Muscle layer of duodenum (tissue), 2 donors: ENCODE measurements at regions not wholly inside any gene's neighbourhood (a gene's known extent, or its start where the extent isn't known, plus 50 kb on each side); places are given as distances from the start of the nearest gene placed in this dataset.

Experiments
- H3K27ac ChIP-seq: one replicate; pipeline ENCODE4 v1.7.0; 2013; ENCODE audit warnings: mild to moderate bottlenecking, low read length
- H3K27me3 ChIP-seq: one replicate; pipeline ENCODE4 v1.7.0; 2013; ENCODE audit warnings: low read depth, mild to moderate bottlenecking, control low read depth, low read length
- H3K36me3 ChIP-seq, 2 donors: one replicate each; pipeline ENCODE4 v1.7.0; 2013; ENCODE audit warnings: low read length in 2 of 2, control low read depth in 1 of 2, mild to moderate bottlenecking in 1 of 2; ENCODE audit not compliant: insufficient read depth in 2 of 2, control insufficient read depth in 1 of 2
- H3K4me1 ChIP-seq, 2 donors: one replicate each; pipeline ENCODE4 v1.7.0; 2013; ENCODE audit warnings: low read length in 2 of 2, mild to moderate bottlenecking in 2 of 2, control low read depth in 1 of 2, moderate library complexity in 1 of 2; ENCODE audit not compliant: insufficient read depth in 2 of 2, control insufficient read depth in 1 of 2
- H3K4me3 ChIP-seq, 2 donors: one replicate each; pipeline ENCODE4 v1.7.0; 2013; ENCODE audit warnings: low read length in 2 of 2, low read depth in 1 of 2, mild to moderate bottlenecking in 1 of 2
- H3K9me3 ChIP-seq, 2 donors: one replicate each; pipeline ENCODE4 v1.7.0; 2013; ENCODE audit warnings: low read length in 2 of 2, control low read depth in 1 of 2, mild to moderate bottlenecking in 1 of 2; ENCODE audit not compliant: control insufficient read depth in 1 of 2
- donor health status: healthy.

DNA sequence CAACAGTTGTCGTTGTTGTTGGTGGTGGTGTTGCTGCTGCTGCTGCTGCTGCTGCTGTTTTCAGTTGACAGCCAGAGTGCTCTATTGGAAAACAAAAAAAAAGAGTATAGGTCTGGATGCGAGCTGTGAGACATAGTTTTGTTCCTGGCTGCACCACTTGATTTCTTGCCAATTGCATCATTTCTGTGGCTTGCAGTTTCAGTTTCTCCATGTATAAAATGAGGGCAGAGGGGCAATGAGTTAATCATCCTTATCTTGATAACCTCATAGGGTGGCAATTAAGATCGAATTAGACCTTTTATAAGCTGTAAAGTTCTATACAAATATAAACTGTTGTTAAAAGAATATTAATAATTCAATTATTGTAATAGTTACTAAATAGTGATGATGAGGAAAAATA lies 156.7 kb downstream of the DMRTA2 start:
- H3K27ac ChIP-seq = no peak overlapping the region

DNA sequence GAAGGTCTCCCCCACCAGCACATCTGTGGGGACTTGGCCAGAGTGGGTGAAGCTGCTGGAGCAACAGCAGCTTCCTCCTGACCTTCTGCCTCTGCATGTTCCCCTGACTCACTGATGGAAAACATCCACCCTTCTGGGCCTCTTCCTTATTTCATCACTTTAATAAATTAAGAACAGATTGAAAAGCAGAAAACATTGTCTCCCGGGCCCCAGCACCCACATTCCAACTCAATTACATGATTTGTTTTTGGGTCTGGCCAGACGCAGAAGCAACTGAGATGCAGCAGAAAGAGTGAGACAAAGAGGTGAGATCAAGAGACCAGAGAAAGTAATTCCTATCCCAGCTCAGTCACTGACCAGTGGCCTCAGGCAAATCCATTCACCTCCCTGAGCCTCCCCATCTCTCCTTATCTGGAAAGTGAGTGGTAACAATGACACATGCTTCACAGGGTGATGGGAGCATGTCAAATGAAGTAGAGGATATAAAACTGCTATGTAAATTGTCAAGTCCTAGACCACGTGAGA lies 157.1 kb downstream of the ELAVL4 start:
- Histone ChIP-seq H3K9me3 (no peaks in the 10 kb centered on the region), H3K27ac (peak overlapping the region; percentile 2), H3K27me3 (no peaks in the 10 kb centered on the region), H3K4me1 (no peaks in the 10 kb centered on the region), H3K4me3 (no peak overlapping the region), H3K36me3 (no peaks in the 10 kb centered on the region)

More for the DNA sequence above, 156.7 kb downstream of the DMRTA2 start:
- no peaks in the 10 kb centered on the region for H3K9me3 ChIP-seq
- H3K4me1 ChIP-seq = no peaks in the 10 kb centered on the region
- H3K36me3 ChIP-seq = no peaks in the 10 kb centered on the region
- H3K27me3 ChIP-seq = no peaks in the 10 kb centered on the region
- no peak overlapping the region for H3K4me3 ChIP-seq

DNA sequence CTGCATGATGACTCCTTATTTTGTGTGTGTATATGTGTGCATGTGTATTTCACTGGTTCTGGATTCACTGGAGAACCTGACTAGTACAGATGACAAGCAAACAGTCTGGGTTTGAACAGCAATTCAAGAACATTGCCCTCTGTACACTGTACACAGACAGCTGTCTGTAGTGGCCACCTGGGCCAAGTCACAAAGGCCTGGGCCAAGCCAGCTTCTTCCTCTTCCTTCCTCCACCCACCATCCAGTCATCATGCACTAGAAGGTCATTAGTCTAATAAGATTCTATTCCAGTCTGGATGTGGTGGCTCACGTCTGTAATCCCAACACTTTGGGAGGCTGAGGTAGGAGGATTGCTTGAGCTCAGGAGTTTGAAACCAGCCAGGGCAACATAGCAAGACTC lies 155.9 kb downstream of the ELAVL4 start:
- Histone ChIP-seq H3K27ac (no peak overlapping the region), H3K4me3 (no peak overlapping the region), H3K27me3 (no peaks in the 10 kb centered on the region), H3K4me1 (no peaks in the 10 kb centered on the region), H3K36me3 (no peaks in the 10 kb centered on the region), H3K9me3 (no peaks in the 10 kb centered on the region)

DNA sequence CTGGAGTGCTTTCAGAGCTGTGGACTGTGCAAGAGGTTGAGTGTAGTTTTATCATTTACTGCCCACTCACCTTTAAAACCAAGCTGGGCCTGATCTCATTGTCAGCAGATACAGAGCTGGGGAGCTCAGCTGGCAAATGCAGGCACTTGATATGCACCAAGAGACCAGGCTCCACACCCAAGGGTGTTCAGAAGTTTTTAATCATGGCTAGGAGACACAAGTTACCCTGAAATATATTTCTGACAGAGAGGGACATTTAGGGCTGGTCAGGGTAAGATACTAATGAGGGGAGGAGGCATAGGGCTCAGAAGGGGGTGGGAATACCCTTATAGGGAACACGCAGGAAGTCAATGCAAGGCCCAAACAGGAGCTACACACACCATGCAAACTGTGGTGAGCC lies 153.7 kb downstream of the ELAVL4 start:
- Histone ChIP-seq H3K4me3 (no peak overlapping the region), H3K36me3 (no peaks in the 10 kb centered on the region), H3K27me3 (no peaks in the 10 kb centered on the region), H3K9me3 (no peaks in the 10 kb centered on the region), H3K27ac (no peak overlapping the region), H3K4me1 (no peaks in the 10 kb centered on the region)

DNA sequence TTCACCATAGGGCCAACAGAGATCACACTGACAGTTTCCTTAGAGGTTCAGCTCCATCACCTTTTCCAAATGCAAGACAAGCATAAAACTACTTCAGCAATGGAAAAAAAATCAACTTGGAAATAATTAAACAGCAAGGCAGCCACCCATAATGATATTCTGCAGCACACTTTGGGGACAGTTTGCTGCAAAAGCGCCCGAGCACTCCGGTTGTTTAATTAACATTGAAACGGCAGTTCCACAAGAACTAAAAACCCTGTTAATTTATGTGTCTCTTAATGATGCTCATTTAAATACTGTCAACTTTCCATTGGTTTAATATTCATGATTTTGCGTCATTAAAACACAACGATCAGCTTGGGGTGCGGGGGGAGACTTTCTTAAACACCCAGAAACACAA lies 153.2 kb downstream of the ELAVL4 start:
- no peak overlapping the region for H3K4me3 ChIP-seq
- no peaks in the 10 kb centered on the region for H3K9me3 ChIP-seq
- no peaks in the 10 kb centered on the region for H3K36me3 ChIP-seq
- no peaks in the 10 kb centered on the region for H3K27me3 ChIP-seq
- H3K27ac ChIP-seq = no peak overlapping the region
- no peaks in the 10 kb centered on the region for H3K4me1 ChIP-seq

DNA sequence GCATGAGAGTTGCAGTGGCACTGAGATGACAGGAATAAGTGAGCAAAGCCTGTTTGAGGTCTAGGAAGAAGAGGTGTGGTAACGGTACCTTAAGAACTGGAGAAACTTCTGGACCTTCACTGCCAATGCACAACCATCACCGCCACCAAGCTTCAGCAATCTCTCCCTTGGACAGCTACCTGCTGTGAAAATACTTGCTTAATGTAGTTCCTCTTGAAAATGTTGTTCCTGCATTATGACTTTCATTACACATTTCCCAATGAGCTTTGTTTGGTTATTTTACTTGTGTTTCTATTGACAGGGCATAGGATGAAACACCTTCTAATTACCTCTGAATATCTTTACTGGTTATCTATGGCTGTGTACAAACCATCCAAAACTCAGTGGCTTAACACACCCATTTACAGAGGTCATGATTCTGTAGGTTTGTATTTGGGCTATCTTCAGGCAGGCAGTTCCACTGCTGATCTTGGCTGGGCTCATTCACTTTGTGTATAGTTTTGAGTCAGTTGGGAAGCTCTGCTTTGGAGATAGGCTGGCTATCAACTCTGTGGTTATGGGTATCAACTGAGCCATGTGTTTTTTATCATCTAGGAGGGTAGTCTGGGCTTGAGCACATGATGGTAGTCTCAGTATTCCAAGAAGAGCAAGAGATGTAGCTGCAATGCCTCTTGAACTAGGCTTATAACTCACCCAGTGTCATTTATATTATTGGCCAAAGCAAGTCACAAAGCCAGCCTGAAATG lies 149.4 kb downstream of the ELAVL4 start:
- H3K36me3 ChIP-seq = no peaks in the 10 kb centered on the region
- no peaks in the 10 kb centered on the region for H3K9me3 ChIP-seq
- no peak overlapping the region for H3K4me3 ChIP-seq
- no peaks in the 10 kb centered on the region for H3K4me1 ChIP-seq
- H3K27me3 ChIP-seq = no peaks in the 10 kb centered on the region
- H3K27ac ChIP-seq = no peak overlapping the region

DNA sequence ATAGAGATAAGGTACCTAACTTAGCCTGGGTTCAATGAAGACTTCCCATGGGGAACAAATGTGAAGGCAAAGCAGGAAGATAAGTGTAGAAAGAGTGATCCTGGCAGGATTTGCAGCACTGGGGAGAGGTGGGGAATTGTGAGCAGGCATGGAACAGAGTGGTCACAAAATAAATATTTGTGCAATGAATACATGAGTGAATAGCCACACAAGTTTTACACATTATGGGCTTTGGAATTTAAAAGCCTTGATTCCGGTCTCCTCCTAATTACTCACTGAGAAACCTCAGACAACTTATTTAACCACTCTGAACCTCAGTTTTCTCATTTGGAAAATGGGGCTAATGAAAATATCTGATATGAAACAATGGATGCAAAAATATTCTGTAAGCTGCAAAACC lies 148.3 kb downstream of the ELAVL4 start:
- Histone ChIP-seq H3K4me1 (no peaks in the 10 kb centered on the region), H3K4me3 (no peak overlapping the region), H3K27ac (no peak overlapping the region), H3K9me3 (no peaks in the 10 kb centered on the region), H3K27me3 (no peaks in the 10 kb centered on the region), H3K36me3 (no peaks in the 10 kb centered on the region)
